ENCODE measurements at regions not wholly inside any gene's neighbourhood (a gene's known extent, or its start where the extent isn't known, plus 50 kb on each side); places are given as distances from the start of the nearest gene placed in this dataset.

DNA sequence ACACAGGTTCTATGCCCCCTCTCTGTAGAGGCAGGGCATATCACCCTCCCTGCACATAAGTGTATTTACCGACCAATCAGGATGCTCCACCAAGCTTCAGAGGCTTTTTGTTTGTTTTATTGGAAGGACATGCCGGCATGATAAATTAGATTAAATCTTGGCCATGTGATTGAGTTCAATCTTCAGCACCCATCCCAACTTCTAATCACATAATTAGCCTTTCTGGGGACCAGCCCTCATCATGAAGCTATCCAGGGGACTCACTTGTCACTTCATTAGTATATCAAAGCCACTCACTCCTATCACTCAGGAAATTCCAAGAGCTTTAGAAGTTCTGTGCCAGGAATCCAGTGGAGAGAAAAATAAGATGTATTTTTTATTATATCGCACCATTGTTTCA is 158.6 kb upstream of the SYT4 start:
- TF ChIP-seq, protein P1, sequence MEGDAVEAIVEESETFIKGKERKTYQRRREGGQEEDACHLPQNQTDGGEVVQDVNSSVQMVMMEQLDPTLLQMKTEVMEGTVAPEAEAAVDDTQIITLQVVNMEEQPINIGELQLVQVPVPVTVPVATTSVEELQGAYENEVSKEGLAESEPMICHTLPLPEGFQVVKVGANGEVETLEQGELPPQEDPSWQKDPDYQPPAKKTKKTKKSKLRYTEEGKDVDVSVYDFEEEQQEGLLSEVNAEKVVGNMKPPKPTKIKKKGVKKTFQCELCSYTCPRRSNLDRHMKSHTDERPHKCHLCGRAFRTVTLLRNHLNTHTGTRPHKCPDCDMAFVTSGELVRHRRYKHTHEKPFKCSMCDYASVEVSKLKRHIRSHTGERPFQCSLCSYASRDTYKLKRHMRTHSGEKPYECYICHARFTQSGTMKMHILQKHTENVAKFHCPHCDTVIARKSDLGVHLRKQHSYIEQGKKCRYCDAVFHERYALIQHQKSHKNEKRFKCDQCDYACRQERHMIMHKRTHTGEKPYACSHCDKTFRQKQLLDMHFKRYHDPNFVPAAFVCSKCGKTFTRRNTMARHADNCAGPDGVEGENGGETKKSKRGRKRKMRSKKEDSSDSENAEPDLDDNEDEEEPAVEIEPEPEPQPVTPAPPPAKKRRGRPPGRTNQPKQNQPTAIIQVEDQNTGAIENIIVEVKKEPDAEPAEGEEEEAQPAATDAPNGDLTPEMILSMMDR (IDR thresholded peaks at IDR 0.05; ENCODE audit: insufficient read depth, low read length, poor library complexity, severe bottlenecking) = no peak
- H3K36me3 ChIP-seq (ENCODE audit: control insufficient read depth, insufficient read depth, low read length) = no peaks in the 10 kb centered on the region
- no peak overlapping the region for H3K4me3 ChIP-seq (ENCODE audit: low read depth, low read length)
- no peak for DNase-seq (ENCODE audit: low read depth)
- H3K27me3 ChIP-seq (ENCODE audit: control insufficient read depth, insufficient read depth, low read length) = no peaks in the 10 kb centered on the region

DNA sequence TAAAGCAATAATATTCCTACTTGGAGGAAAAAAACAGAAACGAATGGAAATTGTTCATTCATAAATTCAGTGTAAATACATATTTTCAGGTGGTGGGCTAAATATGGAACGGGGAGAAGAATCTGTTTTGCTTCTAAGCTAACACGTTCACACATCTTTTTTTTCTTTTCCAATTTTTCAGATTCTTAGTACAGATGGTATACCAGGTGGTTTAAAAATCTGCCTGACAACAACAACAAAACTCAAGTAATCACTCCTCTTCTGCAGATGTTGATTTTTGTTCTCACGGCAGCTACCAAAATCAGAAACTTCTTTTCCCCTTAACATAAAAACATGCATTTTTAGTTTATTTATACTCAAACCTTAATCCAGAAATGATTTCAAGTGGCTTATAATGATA is 164.8 kb upstream of the SYT4 start:
- TF ChIP-seq, protein P1 (IDR thresholded peaks at IDR 0.05; ENCODE audit: insufficient read depth, low read length, poor library complexity, severe bottlenecking) = no peak
- DNase-seq (ENCODE audit: low read depth) = no peak
- H3K27me3 ChIP-seq (ENCODE audit: control insufficient read depth, insufficient read depth, low read length) = no peaks in the 10 kb centered on the region
- no peak overlapping the region for H3K4me3 ChIP-seq (ENCODE audit: low read depth, low read length)
- no peaks in the 10 kb centered on the region for H3K36me3 ChIP-seq (ENCODE audit: control insufficient read depth, insufficient read depth, low read length)

DNA sequence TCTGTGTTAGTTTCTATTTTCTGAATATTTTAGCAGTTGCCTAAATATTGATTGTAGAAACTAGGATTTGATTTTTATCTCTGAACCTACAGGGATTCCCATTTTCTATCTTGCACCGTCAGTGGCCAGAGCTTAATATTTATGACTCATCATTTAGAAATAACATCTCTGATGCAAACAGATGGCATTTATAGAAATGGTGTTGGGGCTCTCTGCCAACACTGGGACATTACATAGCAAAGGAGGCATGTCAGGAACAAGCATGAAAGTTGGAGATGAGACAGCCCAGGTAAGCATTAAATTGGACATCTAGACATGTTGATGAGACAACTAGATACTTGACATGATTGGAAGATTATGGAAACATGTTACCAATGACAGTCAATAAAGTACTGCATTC is 165.3 kb upstream of the SYT4 start:
- TF ChIP-seq, protein P1 (IDR thresholded peaks at IDR 0.05; ENCODE audit: insufficient read depth, low read length, poor library complexity, severe bottlenecking) = no peak
- no peak for DNase-seq (ENCODE audit: low read depth)
- Histone ChIP-seq H3K27me3 (ENCODE audit: control insufficient read depth, insufficient read depth, low read length) (no peaks in the 10 kb centered on the region), H3K36me3 (ENCODE audit: control insufficient read depth, insufficient read depth, low read length) (no peaks in the 10 kb centered on the region), H3K4me3 (ENCODE audit: low read depth, low read length) (no peak overlapping the region)

DNA sequence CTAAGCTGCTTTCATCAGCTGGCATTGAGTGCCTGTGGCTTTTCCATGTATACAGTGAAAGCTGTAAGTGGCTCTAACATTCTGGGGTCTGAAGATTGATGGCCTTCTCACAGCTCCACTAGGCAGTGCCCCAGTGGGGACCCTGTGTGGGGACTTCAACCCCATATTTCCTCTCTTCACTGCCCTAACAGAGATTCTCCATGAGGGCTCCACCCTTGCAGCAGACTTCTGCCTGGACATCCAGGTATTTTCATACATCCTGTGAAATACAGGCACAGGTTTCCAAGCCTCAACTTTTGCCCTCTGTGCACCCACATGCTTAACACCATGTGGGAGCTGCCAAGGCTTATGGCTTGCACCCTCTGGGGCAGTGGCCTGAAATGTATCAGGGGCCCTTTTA is 188.2 kb upstream of the SYT4 start:
- no peak for DNase-seq (ENCODE audit: low read depth)
- Histone ChIP-seq H3K27me3 (ENCODE audit: control insufficient read depth, insufficient read depth, low read length) (no peaks in the 10 kb centered on the region), H3K4me3 (ENCODE audit: low read depth, low read length) (no peak overlapping the region), H3K36me3 (ENCODE audit: control insufficient read depth, insufficient read depth, low read length) (no peaks in the 10 kb centered on the region)
- TF ChIP-seq, protein P1 (IDR thresholded peaks at IDR 0.05; ENCODE audit: insufficient read depth, low read length, poor library complexity, severe bottlenecking) = no peak

DNA sequence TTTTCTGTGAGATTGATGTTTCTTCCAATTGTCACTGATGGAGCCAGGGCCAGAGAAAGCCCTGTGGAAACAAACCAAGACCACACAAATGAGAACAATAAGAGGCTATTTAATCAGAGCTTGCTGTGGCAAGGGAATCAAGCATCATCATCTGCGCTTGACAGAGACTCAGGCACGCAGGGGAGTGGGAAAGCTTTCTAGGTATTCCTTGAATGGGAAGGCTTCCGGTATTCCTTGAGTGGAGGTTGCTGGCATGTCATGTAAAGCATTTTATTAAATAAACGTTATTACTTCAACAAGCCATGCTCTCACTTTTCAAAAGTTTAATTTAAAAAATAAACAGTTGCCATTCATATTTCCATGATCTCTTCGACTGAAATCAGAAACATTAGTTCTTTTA is 194.6 kb upstream of the SYT4 start:
- no peaks in the 10 kb centered on the region for H3K36me3 ChIP-seq (ENCODE audit: control insufficient read depth, insufficient read depth, low read length)
- no peak for DNase-seq (ENCODE audit: low read depth)
- TF ChIP-seq, protein P1 (IDR thresholded peaks at IDR 0.05; ENCODE audit: insufficient read depth, low read length, poor library complexity, severe bottlenecking) = no peak
- no peak overlapping the region for H3K4me3 ChIP-seq (ENCODE audit: low read depth, low read length)
- H3K27me3 ChIP-seq (ENCODE audit: control insufficient read depth, insufficient read depth, low read length) = no peaks in the 10 kb centered on the region

DNA sequence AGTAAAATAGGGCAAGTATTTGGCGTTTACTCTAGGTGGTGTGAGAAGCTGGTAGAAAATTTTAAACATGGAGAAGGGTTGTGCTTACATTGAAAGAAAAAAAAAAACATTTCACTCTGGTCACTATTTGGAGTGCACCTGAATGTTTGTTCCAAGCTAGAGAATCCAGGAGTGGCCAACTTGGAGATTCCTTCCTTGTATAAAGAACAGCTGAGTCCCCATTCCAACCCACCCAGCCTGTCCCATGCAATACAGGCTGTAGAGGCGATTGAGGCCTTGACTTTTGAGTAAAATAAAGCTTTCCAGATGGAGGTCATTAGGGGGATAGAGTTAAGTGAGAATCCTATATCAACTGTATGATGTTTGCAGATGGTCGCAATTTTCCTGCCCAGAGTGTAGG is 203.8 kb upstream of the SYT4 start:
- Histone ChIP-seq H3K27me3 (ENCODE audit: control insufficient read depth, insufficient read depth, low read length) (no peaks in the 10 kb centered on the region), H3K36me3 (ENCODE audit: control insufficient read depth, insufficient read depth, low read length) (no peaks in the 10 kb centered on the region), H3K4me3 (ENCODE audit: low read depth, low read length) (no peak overlapping the region)
- DNase-seq (ENCODE audit: low read depth) = no peak
- TF ChIP-seq, protein P1 (IDR thresholded peaks at IDR 0.05; ENCODE audit: insufficient read depth, low read length, poor library complexity, severe bottlenecking) = no peak

Data from kidney epithelial cell (primary cell).